GM19452 (cell line): ENCODE measurements at regions not wholly inside any gene's neighbourhood (a gene's known extent, or its start where the extent isn't known, plus 50 kb on each side); places are given as distances from the start of the nearest gene placed in this dataset.

Source experiments
- ATAC-seq: cut with Tn5 transposase; IDR thresholded peaks from one replicate; pipeline ENCODE4 v1.9.1; 2021; ENCODE audit not compliant: unreplicated experiment

- no peak for ATAC-seq
Measured at GRCh38 chr5:173741087-173741486, 124.6 kb upstream of the BOD1 start.

- ATAC-seq = peak; percentile 26
Measured at GRCh38 chr5:173741729-173742431, 125.4 kb upstream of the BOD1 start.

- peak; percentile 66 for ATAC-seq
Measured at GRCh38 chr5:173742432-173742816, 126.0 kb upstream of the BOD1 start.

- peak; percentile 42 for ATAC-seq
Measured at GRCh38 chr5:173743641-173744343, 127.3 kb upstream of the BOD1 start.

GRCh38 chr5:173744551-173744950 is 128.1 kb upstream of the BOD1 start:
- no peak for ATAC-seq

GRCh38 chr5:173745123-173745522 is 128.7 kb upstream of the BOD1 start:
- ATAC-seq = peak; percentile 51

- ATAC-seq = no peak
Measured at GRCh38 chr5:173745557-173745956, 129.1 kb upstream of the BOD1 start.

GRCh38 chr5:173746047-173746646 is 129.7 kb upstream of the BOD1 start:
- ATAC-seq = no peak

GRCh38 chr5:173747876-173748275 is 131.4 kb upstream of the BOD1 start:
- ATAC-seq = no peak

- no peak for ATAC-seq
Measured at GRCh38 chr5:173750538-173751265, 134.3 kb upstream of the BOD1 start.

- no peak for ATAC-seq
Measured at GRCh38 chr5:173751266-173751600, 134.8 kb upstream of the BOD1 start.

GRCh38 chr5:173752653-173753052 is 135.5 kb upstream of the CPEB4 start:
- no peak for ATAC-seq

GRCh38 chr5:173753307-173754168 is 134.6 kb upstream of the CPEB4 start:
- no peak for ATAC-seq

GRCh38 chr5:173755319-173755718 is 132.8 kb upstream of the CPEB4 start:
- ATAC-seq = no peak

- no peak for ATAC-seq
Measured at GRCh38 chr5:173757403-173758209, 130.5 kb upstream of the CPEB4 start.

- ATAC-seq = no peak
Measured at GRCh38 chr5:173758676-173759075, 129.5 kb upstream of the CPEB4 start.

- no peak for ATAC-seq
Measured at GRCh38 chr5:173759691-173760090, 128.5 kb upstream of the CPEB4 start.

GRCh38 chr5:173760461-173761177 is 127.5 kb upstream of the CPEB4 start:
- no peak for ATAC-seq

GRCh38 chr5:173761178-173761513 is 127.0 kb upstream of the CPEB4 start:
- ATAC-seq = no peak
